ENCODE measurements at regions not wholly inside any gene's neighbourhood (a gene's known extent, or its start where the extent isn't known, plus 50 kb on each side); places are given as distances from the start of the nearest gene placed in this dataset.
A peak's percentile ranks its signal among the peaks of the same experiment; 100 is the strongest.

DNA sequence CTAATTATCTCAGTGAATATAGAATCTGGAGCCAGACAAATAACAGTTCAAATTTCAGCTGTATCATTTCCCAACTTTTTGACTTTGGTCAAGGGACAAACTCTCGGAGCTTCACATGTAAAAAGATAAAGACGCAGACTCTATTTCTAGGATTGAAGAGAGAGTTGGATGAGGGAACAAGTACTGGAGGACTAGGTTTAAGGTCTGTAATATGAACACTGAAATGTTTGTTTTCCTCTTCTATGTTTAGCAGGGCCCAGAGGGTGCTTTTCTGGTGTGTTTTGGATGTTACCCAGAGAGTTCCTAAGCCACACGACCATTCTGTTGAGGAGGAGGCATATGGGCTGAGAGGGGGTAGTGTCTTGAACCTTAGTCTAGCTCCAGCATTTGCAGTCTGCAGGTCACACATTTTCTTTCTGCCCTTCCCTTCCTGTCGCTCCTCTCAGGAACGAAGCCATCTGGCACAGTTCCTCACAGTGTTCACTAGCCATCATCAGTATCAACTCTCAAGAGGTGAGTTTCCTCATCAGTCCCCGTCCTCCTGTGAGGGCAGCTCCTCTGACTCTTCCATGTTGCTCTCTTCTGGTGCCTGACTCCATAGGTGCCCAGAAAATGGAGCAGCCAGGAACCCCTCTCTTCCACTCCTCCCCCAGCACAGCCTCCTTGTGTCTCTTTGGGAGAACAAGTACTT, 250.1 kb downstream of the SQOR start:
- H3K4me1 ChIP-seq (replicated peaks in 1 of 2), result no peaks in the 10 kb centered on the region
- H3K36me3 ChIP-seq (replicated peaks in 1 of 2), result no peaks in the 10 kb centered on the region
- DNase-seq, result no peak
- no peak overlapping the region for H3K4me3 ChIP-seq
- H3K27ac ChIP-seq, result no peak overlapping the region
- H3K9me3 ChIP-seq (replicated peaks in 1 of 3), result no peaks in the 10 kb centered on the region
- TF ChIP-seq, protein P1, sequence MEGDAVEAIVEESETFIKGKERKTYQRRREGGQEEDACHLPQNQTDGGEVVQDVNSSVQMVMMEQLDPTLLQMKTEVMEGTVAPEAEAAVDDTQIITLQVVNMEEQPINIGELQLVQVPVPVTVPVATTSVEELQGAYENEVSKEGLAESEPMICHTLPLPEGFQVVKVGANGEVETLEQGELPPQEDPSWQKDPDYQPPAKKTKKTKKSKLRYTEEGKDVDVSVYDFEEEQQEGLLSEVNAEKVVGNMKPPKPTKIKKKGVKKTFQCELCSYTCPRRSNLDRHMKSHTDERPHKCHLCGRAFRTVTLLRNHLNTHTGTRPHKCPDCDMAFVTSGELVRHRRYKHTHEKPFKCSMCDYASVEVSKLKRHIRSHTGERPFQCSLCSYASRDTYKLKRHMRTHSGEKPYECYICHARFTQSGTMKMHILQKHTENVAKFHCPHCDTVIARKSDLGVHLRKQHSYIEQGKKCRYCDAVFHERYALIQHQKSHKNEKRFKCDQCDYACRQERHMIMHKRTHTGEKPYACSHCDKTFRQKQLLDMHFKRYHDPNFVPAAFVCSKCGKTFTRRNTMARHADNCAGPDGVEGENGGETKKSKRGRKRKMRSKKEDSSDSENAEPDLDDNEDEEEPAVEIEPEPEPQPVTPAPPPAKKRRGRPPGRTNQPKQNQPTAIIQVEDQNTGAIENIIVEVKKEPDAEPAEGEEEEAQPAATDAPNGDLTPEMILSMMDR (IDR thresholded peaks at IDR 0.05), result no peak
- TF ChIP-seq POLR2A (IDR thresholded peaks at IDR 0.05), result no peak
- 72 to 73% (median 72%) methylated on average over 6 of the region's 6 CpGs for WGBS, 4 donors
- intact Hi-C loops (cut with DNase I), result no loop called here
- no peaks in the 10 kb centered on the region for H3K27me3 ChIP-seq

DNA sequence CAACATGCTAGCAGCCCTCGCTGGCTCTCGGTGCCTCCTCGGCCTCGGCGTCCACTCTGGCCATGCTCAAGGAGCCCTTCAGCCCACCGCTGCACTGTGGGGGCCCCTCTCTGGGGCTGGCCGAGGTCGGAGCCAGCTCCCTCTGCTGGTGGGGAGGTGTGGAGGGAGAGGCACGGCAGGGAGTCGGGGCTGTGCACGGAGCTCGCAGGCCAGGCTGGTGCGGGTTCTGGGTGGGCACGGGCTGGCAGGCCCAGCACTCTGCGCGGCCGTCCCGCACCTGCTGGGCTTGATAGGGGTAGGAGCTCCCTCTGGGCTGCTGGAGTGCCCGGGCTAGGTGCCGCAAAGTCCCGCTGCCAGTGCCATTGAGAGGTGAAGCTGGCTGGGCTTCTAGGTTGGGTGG, 251.0 kb downstream of the SQOR start:
- H3K4me3 ChIP-seq, result no peak overlapping the region
- H3K27me3 ChIP-seq, result no peaks in the 10 kb centered on the region
- no peaks in the 10 kb centered on the region for H3K4me1 ChIP-seq (replicated peaks in 1 of 2)
- intact Hi-C loops (cut with DNase I), result no loop called here
- no peaks in the 10 kb centered on the region for H3K9me3 ChIP-seq (replicated peaks in 1 of 3)
- no peak for TF ChIP-seq POLR2A (IDR thresholded peaks at IDR 0.05)
- TF ChIP-seq, protein P1 (IDR thresholded peaks at IDR 0.05), result no peak
- no peaks in the 10 kb centered on the region for H3K36me3 ChIP-seq (replicated peaks in 1 of 2)
- no peak overlapping the region for H3K27ac ChIP-seq
- no peak for DNase-seq
- WGBS, 4 donors, result 89 to 95% (median 94%) methylated on average over 8 to 21 of the region's 21 CpGs

DNA sequence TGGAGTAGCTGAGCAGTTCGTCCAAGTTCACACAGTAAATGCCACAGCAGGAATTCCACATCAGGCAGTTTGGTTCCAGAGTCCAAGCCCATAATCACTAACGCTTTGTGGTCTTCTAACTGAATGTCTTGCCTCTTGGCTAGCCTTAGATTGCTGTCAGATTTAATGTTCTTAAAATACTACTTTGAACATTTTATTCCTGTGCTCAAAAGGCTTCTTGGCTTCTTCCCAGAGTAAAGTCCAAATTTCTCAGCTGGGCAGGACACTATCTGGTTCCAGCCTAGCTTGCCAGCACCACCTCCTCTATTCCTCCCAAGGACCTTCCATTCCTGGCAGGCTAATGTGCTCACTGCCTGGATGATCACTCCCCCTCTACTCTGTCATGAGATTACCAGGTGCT, 256.9 kb downstream of the SQOR start:
- no peak overlapping the region for H3K4me3 ChIP-seq
- H3K9me3 ChIP-seq (replicated peaks in 1 of 3), result no peaks in the 10 kb centered on the region
- no peak overlapping the region for H3K27ac ChIP-seq
- H3K36me3 ChIP-seq (replicated peaks in 1 of 2), result no peaks in the 10 kb centered on the region
- TF ChIP-seq, protein P1 (IDR thresholded peaks at IDR 0.05), result no peak
- TF ChIP-seq POLR2A (IDR thresholded peaks at IDR 0.05), result no peak
- H3K27me3 ChIP-seq, result no peaks in the 10 kb centered on the region
- H3K4me1 ChIP-seq (replicated peaks in 1 of 2), result no peaks in the 10 kb centered on the region
- intact Hi-C loops (cut with DNase I), result no loop called here
- WGBS, 4 donors, result 32 to 51% (median 44%) methylated on average over 2 of the region's 2 CpGs
- peak in 1 of 7 donors; percentile 16 for DNase-seq

DNA sequence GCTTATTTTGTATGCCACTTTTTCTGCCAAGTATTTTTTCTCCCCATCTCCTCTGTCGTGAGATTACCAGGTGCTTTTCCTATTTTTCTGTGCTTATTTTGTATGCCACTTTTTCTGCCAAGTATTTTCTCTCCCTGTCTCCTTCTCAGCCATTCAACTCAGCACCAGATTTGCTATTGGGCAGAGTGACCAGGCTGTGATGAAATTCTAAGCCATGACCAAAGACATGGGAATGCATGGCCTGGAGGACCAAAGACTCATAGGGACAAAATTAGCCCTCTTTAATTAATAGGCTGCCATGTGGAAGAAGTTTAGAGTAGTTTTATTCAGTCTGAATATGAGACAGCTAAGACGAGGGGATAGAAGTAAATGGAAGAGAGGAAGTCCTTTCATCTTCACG, 257.4 kb downstream of the SQOR start:
- H3K9me3 ChIP-seq (replicated peaks in 1 of 3), result no peaks in the 10 kb centered on the region
- DNase-seq, result no peak
- H3K4me1 ChIP-seq (replicated peaks in 1 of 2), result no peaks in the 10 kb centered on the region
- no peaks in the 10 kb centered on the region for H3K27me3 ChIP-seq
- intact Hi-C loops (cut with DNase I), result no loop called here
- no peak for TF ChIP-seq POLR2A (IDR thresholded peaks at IDR 0.05)
- TF ChIP-seq, protein P1 (IDR thresholded peaks at IDR 0.05), result no peak
- WGBS, 4 donors, result 38 to 64% (median 57%) methylated on average over 3 of the region's 3 CpGs
- H3K27ac ChIP-seq, result no peak overlapping the region
- H3K36me3 ChIP-seq (replicated peaks in 1 of 2), result no peaks in the 10 kb centered on the region
- H3K4me3 ChIP-seq, result no peak overlapping the region

Measured in adrenal gland (tissue), 9 donors.